ENCODE measurements at regions not wholly inside any gene's neighbourhood (a gene's known extent, or its start where the extent isn't known, plus 50 kb on each side); places are given as distances from the start of the nearest gene placed in this dataset.

DNA sequence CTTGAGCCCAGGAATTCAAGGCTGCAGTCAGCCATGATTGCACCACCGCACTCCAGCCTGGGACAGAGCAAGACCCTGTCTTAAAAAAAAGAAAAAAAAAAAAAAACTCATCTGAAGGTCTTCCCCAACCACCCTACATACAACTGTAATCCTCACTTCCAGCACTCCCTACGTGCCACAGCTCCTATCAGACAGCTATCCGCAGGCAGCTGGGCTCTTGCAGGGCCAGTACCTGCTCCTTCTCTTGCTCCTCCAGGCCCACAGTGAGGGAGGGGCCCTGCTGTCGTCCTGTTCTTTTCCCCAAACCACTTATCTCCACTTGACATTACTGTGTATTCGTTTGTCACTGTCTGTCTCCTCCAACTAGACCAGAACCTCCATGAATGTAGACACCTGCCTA lies 156.1 kb upstream of the NECTIN1 start:
- TF ChIP-seq, protein P1, sequence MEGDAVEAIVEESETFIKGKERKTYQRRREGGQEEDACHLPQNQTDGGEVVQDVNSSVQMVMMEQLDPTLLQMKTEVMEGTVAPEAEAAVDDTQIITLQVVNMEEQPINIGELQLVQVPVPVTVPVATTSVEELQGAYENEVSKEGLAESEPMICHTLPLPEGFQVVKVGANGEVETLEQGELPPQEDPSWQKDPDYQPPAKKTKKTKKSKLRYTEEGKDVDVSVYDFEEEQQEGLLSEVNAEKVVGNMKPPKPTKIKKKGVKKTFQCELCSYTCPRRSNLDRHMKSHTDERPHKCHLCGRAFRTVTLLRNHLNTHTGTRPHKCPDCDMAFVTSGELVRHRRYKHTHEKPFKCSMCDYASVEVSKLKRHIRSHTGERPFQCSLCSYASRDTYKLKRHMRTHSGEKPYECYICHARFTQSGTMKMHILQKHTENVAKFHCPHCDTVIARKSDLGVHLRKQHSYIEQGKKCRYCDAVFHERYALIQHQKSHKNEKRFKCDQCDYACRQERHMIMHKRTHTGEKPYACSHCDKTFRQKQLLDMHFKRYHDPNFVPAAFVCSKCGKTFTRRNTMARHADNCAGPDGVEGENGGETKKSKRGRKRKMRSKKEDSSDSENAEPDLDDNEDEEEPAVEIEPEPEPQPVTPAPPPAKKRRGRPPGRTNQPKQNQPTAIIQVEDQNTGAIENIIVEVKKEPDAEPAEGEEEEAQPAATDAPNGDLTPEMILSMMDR (IDR thresholded peaks at IDR 0.05) = no peak
- TF ChIP-seq POLR2A (IDR thresholded peaks at IDR 0.05) = no peak
